ENCODE measurements at regions not wholly inside any gene's neighbourhood (a gene's known extent, or its start where the extent isn't known, plus 50 kb on each side); places are given as distances from the start of the nearest gene placed in this dataset.

DNA sequence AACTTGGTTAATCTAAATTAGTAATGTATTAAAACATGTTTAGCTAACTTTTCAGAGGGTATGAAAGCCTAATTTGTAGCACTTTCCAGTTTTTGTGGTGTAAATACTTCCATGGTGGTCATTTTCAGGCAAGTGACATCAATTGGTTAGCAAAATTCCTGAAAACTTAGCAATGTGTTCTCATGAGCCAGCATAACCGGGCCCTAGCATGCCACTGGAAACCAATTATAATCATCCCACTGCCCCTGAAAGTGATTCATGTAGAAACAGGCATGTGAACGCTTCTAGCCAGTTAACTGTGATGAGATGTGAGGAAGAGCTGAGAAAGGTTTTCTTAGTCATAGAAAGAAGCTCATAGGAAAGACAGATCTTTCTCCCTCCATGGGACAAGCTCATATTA is 417.2 kb downstream of the TLR4 start:
- BruUV-seq (replicated peaks): no TSS peak
- DNase-seq (ENCODE audit: low read depth, low spot score): no peak
- ChIA-PET SMC1A (ENCODE audit: uncharacterized antibody, unreplicated experiment) (no interaction called here), POLR2A (no interaction called here), RAD21 (ENCODE audit: unreplicated experiment) (no interaction called here), CTCF (no interaction called here)
- Histone ChIP-seq H3K4me1 (ENCODE audit: control insufficient read depth, insufficient read depth, low read length) (no peaks in the 10 kb centered on the region), H3K9ac (ENCODE audit: control insufficient read depth, insufficient read depth, low read length) (no peak overlapping the region), H3K4me3 (no peak overlapping the region), H3K27ac (ENCODE audit: control insufficient read depth, insufficient read depth) (no peak overlapping the region), H4K20me1 (ENCODE audit: control insufficient read depth, insufficient read depth) (no peaks in the 10 kb centered on the region), H3K9me3 (replicated peaks; ENCODE audit: control insufficient read depth, insufficient read depth, low read length) (no peaks in the 10 kb centered on the region), H3K36me3 (ENCODE audit: control insufficient read depth in 2 of 2, insufficient read depth in 2 of 2, low read length in 1 of 2) (no peaks in the 10 kb centered on the region), H3K4me2 (ENCODE audit: control insufficient read depth, insufficient read depth) (no peak overlapping the region), H2AFZ (ENCODE audit: control insufficient read depth, low read depth, low read length) (no peak overlapping the region), H3K27me3 (replicated peaks in 1 of 2; ENCODE audit: control insufficient read depth in 2 of 2, insufficient read depth in 2 of 2, low read length in 1 of 2) (no peaks in the 10 kb centered on the region), H3K79me2 (ENCODE audit: control insufficient read depth, insufficient read depth, low read length) (no peaks in the 10 kb centered on the region)
- WGBS (ENCODE audit: insufficient coverage, insufficient replicate concordance, low lambda C conversion rate, missing lambda C conversion rate): 3% methylated on average over 2 of the region's 2 CpGs
- intact Hi-C loops (cut with micrococcal nuclease; ENCODE audit: unreplicated experiment): no loop called here
- TF ChIP-seq DPF2 (IDR thresholded peaks at IDR 0.05) (no peak), REST (IDR thresholded peaks at IDR 0.05; ENCODE audit: low read depth, low read length) (no peak), ASH2L (IDR thresholded peaks at IDR 0.05; ENCODE audit: borderline replicate concordance, low read depth) (no peak), CUX1 (IDR thresholded peaks at IDR 0.05; ENCODE audit: insufficient replicate concordance, low read depth, low read length) (no peak), E4F1 (IDR thresholded peaks at IDR 0.05; ENCODE audit: borderline replicate concordance, partially characterized antibody) (no peak), BMI1 (IDR thresholded peaks at IDR 0.05; ENCODE audit: borderline replicate concordance) (no peak)
- TF ChIP-seq, protein P1, sequence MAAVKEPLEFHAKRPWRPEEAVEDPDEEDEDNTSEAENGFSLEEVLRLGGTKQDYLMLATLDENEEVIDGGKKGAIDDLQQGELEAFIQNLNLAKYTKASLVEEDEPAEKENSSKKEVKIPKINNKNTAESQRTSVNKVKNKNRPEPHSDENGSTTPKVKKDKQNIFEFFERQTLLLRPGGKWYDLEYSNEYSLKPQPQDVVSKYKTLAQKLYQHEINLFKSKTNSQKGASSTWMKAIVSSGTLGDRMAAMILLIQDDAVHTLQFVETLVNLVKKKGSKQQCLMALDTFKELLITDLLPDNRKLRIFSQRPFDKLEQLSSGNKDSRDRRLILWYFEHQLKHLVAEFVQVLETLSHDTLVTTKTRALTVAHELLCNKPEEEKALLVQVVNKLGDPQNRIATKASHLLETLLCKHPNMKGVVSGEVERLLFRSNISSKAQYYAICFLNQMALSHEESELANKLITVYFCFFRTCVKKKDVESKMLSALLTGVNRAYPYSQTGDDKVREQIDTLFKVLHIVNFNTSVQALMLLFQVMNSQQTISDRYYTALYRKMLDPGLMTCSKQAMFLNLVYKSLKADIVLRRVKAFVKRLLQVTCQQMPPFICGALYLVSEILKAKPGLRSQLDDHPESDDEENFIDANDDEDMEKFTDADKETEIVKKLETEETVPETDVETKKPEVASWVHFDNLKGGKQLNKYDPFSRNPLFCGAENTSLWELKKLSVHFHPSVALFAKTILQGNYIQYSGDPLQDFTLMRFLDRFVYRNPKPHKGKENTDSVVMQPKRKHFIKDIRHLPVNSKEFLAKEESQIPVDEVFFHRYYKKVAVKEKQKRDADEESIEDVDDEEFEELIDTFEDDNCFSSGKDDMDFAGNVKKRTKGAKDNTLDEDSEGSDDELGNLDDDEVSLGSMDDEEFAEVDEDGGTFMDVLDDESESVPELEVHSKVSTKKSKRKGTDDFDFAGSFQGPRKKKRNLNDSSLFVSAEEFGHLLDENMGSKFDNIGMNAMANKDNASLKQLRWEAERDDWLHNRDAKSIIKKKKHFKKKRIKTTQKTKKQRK (IDR thresholded peaks at IDR 0.05; ENCODE audit: low read depth, low read length): no peak
- FAIRE-seq: no peak
- ATAC-seq: no peak
- in situ Hi-C loops (cut with MboI): no loop called here

Data from GM12878 (cell line).